ENCODE measurements at regions not wholly inside any gene's neighbourhood (a gene's known extent, or its start where the extent isn't known, plus 50 kb on each side); places are given as distances from the start of the nearest gene placed in this dataset.
"Not testable (repeated sequence)": the region's sequence is repeated elsewhere in the genome, so short reads cannot be mapped to it uniquely, and the experiment has no call there.

DNA sequence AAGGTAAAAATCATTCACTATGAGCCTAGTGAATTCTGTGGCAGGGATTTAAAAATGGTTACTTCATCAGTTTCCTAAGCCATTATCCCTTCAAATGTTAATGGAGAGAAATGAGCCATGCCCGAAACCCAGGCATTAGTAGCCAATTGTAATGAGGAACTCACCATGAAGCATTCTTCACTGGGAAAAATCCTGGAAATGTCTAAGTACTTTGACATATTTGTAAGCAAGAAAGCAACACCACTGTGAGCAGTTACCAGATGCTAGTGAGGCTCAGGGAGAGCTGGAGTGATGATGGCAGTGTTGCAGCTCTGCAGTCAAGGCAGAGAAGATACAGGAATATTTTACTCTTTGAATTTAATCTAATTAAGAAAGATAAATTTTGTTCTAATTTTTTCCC is 220.0 kb upstream of the MBL2 start:
- DNase-seq, result no peak

DNA sequence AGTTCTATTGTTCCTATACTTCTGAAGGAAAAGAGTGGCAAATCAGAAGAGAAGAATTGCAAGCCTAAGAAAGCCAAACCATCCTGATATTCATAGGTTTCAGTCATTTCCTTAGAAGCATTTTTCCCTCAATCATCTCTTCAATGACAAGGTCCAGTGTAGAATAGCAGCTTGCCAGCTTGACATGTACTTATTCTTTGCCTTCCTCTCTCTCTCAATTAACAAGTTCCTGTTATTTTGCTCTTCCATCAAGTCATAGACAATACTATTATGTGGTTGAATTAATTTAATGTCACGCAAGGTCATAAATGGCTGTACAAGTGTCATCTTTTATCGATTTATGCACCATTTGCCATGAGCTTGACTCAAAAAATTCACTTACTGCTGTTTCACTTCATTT is 216.3 kb upstream of the MBL2 start:
- DNase-seq, result no peak

DNA sequence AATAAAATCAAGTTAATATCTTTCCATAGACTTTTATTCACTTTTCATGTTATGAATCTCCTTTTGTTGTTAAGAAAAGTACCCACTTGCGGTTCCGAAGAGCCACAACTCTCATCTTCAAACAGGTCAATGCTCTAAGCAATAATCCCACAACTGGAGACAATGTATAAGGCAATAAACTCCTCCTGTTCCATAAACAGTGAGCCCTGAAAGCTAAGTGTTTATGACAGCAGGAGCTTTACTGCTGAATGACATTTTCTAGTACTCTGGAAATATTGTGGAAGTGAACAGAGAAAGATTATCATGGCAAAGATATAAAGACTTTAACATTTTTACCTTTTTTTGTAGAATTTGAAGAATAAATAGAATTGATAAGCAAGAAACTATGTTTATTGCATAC is 213.5 kb upstream of the MBL2 start:
- DNase-seq, result no peak

DNA sequence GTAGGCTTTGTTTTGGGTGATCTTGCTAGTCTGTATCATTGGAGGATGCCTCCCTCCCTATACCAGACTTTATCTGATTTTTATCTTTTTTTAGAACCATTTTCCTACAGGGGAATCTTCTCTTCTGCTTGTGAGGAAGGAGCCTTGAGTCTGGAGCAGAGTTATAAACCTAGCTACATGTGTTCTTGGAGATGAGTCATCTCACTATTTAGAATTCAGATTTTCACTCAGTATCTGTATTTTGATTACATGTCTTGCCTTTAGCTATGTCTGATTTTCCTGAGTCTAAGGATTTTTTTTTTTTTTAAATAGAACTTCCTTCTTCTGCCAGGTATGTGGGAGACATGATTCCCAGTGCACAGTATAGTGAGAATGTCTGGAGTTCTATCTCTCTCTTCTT is 211.6 kb upstream of the MBL2 start:
- no peak for DNase-seq

DNA sequence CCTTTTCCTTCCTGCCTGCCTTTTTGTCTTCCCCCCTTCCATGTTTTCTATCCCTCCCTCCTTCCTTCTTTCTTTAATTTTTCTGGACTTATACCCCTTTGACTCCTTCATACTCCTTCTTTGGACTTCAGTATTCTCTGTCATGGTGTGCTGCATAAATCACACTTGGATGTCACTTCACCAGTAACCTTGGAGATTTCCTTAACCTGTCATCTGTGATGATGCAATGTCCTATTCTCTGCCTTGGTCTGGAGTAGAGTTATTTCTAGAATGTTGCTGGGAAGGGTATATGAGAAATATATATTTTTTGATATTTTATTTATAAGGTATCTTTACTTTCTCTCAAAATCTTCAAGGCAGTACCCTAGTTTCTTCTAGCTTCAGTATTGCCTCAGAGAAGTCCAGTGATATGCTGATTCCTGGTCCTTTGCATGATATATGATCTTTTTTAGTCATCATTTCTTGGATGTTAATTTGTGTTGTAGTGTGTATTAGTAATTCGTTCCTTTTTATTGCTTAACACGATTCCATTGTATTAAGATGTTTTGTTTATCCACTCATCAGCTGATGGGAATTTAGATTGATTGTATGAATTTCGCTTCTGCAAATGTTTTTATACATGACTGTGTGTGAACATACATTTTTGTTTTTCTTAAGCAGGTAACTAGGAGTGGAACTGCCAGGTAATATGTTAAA is 206.9 kb upstream of the MBL2 start:
- no peak for DNase-seq

DNA sequence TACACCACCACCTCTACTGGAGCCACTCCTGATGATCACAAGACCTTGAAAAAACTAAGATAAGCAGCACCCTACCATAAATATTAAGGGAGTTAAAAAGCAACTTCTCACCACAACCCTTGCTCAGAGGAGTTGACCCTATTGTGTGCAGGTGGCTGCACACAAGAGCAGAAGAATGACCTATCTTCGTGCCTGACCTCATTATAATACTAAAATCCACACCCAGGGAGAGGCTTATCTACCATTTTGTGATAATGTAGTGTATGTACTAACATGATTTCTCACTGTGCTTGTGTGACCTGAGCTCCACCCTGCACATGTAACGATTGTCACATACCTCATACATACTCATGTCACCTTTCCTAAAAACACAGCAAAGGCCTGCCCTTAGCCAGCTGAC is 205.0 kb upstream of the MBL2 start:
- no peak for DNase-seq

DNA sequence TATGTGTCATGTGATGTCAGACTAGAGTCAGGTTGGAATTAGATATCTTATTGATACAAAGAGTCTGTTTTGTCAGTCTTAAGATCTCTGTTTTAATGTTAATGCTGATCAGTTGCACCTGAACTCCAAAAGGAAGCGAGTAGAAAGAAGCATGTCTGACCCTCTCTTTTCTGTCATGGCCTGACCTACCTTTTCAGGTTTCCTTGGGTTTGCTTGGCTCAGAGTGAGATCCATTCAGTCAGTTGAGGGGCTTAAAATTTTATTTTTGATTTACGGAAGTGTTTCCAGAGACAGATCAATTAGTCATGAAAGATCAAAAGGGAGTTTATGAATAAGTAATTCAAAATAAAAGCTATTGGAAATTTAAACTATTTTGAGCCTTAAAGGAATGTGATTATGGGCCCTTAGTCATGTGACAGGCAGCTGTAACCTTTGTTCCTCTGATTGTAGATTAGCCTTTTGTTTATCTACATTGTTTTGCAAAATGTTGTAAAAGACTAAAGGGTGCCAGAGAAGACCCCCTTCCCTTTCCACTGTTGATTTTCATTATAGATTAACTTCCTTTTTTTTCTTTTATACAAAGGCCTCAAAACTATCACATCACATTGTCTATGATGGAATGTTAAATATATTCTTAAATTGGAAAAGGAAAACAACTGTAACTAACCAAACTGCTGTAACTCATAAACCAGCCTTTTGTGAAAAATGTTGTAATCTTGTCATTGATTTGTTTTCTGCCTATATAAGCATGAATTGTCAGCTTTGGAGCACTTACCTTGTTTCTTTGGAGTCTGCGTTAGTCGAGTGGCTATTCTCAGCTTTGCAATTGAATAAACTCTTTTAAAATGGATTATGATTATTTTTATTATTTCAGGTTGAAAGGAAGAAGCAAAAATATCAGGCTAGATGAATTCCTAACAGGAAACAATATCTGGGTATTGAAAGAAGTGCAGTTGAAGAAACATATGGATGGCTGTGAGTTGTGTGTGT is 195.5 kb upstream of the MBL2 start:
- DNase-seq, result no peak

DNA sequence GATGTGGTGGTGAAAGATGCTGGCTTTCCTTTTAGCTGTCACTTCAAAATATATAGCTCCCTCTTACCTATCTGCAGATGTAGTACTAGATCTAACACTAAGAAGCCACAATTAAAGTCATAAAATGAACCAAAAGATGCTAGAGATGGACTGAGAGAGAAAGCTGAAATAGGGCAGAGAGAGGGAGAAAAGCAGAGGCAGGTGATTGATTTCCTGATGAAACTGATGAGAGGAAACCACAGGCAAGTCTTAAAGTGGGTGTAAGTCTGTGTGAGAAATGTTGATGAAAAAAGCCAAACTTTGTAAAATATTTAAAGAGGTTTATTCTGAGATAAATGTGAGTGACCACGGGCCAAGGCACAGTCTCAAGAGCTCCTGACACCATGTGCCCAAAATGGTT is 194.3 kb upstream of the MBL2 start:
- no peak for DNase-seq

DNA sequence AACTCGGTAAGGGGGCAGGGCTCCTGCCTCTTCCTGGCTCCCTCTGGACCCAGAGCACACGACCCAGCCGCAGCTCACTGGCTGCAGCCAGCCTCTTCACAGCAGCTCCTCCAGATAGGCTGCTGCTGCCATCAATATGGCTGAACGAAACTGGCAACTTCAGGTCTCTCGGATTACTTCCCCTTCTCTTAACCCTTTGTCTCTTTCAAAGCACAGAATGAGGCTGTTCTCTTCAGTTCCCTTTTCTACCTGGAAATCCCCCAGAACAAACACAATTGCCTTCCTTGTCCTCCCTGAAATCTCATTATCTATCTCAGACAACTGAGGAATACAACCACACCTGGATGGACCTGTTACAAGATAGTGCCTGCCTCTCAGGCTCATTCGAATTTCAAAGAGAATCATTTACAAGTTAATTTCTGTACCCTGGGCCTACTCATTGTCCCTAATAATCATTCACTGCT is 193.4 kb upstream of the MBL2 start:
- DNase-seq, result peak in 1 of 2 donors; percentile 4

DNA sequence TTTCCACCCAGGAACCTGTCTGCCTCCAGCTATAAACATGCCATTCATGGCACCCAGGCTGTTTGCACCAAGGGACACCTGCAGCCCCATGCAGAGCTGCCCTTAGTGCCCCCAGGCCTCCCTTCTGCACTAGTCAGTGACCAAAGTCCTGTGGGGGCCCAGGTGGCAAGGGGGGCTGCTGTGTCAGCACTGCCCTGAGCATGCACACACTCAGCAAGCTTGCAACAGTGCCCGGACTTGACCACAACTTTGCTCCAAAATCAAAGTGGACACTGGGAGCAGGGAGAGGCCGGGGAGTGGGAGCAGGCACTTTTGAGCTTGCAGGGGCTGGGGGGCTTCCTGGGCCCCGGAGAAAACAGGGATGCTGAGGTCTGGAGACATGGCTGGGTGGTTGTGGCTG is 192.9 kb upstream of the MBL2 start:
- no peak for DNase-seq

DNA sequence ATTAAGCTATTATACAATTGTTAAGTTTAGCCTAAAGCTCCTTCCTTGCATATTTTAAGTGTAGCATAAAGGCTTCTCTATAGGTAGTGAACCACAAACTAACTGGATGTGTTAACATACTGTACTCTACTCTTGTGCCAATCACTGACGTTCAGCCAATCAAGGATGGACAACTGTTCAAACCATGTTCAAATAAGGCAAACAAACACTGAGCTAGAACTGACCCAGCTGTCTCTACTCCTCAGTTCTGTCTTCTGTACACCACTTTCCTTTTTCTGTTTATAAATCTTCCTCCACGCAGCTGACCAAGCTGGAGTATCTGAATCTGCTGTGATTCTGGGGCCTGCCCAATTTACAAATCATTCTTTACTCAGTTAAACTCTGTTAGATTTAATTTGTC is 188.7 kb upstream of the MBL2 start:
- no peak for DNase-seq

DNA sequence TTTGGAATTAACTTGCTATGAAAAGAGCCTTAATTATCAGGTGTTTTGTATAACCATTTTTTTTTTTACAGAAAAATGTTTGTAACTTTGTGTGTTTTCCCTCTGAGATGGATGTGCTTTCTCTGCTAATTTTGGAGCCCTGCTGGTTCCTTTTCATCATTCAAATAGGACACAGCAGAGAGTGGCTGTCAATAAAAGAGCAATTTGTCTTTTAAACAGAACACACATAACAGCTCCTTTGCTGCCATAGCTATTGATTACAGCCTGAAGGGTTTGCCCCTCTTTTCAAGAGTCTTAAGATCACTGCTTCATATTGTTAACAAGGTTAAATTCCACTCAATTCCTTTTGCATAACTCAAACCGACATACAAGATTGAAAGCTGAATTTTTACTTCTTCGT is 187.2 kb upstream of the MBL2 start:
- no peak for DNase-seq

DNA sequence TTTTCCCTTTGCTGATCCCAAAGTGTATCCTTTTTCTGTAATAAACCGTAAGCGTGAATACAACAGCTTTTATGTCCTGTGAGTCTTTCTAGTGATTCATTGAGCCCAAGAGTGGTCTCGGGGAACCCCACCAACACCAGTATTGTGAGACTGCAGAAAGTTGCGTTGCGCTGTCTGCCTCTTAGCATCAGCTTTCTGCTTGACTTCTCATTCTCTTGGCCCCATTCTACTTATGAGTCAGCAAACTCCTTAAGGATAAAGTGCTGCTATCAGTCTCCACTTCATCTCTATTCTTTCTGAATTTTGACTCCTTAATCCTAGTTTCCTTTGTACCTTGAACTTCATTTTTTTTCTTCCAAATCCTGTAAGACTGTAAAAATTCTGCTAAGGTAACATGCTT is 184.3 kb upstream of the MBL2 start:
- DNase-seq, result no peak

DNA sequence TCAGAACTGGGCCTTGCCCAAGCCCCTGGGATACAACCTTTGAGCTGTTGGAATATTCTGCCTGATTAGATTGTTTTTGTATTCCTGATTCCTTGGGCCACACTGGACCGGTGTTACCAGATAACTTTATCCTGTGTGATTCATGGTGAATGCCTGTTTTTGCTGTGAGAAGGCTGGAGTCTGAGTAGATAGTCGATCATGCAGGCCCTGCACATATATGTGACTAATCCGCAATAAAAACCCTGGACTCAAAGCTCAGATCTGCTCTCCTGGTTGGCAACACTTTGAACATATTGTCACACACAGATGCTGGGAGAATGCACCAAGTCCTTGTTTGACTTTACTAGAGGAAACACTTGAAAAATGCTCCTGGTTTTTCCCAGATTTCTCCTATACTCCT is 183.9 kb upstream of the MBL2 start:
- no peak for DNase-seq

DNA sequence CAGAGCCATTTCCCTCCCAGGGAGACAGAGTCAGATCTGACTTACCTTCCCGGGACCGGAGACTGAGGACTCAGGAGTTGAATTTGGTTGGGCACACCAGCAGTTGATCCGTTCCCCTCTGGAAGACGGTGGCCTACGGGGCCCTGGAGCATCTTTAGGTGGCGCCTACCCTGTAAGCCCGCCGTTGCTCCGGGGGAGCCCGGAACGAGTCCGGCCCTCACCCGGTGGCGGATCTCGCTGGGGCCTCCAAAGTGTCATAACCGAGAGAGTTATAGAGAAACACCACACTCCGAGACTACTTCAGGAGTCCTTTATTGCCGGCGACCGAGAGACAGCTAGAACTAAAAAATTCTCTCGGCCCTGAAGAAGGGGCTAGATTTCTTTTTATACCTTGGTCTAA is 182.8 kb upstream of the MBL2 start:
- DNase-seq, result no peak

DNA sequence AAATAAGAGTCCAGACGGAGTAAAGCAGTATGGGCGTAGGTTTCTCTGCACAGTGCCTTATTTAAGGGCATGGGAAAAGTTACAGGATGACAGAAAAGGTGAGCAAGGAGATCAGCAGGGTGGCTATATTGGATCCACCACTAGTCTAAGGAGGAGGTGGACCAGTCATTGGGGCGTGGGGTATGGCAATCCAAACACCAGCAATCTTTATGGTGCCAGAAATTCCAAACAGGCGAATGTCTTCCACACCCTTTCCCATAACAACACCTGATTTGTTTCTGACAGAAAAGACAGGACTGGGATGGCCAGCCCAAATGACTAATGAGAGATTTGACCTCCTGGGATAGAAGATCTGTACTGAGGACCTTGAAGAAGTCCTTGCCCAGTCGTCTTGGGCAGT is 181.8 kb upstream of the MBL2 start:
- no peak for DNase-seq

DNA sequence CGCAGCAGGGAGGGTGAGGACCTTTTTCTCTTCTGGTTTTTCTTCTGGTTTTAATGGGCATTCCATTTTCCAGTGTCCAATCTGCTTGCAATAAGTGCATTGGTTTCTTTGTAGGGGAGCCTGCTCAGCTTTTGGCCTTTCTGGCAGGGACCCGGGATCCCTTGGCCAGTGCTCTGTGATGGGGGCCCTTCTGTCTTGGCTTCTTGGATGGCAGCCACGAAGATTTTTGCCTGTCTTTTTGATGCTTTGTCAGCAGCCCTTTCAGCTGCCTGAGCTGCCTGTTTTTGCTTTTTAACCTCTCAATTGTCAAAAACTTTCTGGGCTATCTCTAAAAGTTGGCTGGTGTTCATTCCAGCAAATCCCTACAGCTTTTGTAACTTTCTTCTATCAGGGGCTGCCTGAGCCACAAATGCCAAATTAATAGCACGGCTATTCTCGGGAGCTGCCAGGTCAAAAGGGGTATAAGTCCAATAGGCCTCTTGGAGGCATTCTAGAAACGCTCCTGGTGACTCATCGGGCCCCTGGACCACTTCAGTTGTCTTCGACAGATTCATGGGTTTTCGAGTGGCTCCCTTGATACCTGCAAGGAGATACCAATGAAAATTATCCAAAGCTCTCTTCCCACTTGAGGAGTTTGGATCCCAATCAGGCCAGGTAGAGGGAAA is 179.9 kb upstream of the MBL2 start:
- DNase-seq, result no peak

DNA sequence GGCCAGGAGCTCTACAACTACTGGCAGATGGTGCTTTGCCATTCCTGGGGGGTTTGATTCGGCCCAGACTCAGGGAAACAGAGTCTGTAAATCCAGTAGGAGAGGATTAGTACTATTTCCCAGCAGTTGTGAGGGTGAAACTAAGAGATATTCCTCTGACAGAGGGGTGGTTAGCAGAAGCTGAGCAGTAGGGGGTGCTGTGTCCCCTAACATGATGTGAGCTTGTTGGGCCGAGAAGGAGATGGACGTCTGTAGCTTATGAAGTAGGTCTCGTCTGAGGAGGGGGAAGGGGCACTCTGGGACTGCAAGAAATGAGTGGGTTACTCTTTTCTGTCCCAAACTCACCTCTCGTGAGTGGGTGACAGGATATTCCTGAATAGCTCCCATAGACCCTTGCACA is 179.2 kb upstream of the MBL2 start:
- peak in 1 of 2 donors; percentile 28 for DNase-seq

DNA sequence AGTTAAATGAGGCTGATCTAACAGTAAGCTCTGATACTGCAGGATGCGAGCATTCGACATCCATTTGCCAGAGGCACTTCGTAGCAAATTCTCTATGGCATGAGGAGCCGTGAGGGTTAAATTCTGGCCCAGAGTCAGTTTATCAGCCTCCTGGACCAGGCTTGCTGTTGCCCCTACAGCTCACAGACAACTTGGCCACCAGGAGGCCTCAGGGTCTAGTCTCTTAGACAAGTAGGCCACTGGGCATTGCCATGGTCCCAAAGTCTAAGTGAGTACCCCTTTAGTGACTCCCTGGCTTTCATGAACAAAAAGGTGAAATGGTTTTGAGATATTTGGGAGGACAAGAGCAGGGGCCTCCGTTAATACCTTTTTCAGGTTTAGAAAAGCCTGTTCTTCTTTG is 178.0 kb upstream of the MBL2 start:
- no peak for DNase-seq

DNA sequence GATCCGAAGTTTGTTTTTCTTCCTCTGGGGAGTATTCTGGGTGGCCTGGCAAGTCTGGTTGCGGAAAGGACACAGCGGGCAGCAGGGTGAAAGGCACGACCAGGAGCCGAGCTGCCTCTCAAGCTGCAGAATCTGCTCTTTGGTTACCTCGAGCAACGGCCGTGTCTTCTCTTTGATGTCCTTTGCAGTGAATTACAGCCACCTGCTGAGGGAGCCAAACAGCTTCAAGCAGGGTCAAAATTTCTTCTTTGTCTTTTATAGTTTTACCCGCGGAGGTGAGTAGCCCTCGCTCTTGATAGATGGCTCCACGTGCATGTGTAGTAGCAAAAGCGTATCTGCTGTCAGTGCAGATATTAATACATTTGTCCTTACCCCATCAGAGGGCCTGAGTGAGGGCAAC is 177.3 kb upstream of the MBL2 start:
- no peak for DNase-seq

DNA sequence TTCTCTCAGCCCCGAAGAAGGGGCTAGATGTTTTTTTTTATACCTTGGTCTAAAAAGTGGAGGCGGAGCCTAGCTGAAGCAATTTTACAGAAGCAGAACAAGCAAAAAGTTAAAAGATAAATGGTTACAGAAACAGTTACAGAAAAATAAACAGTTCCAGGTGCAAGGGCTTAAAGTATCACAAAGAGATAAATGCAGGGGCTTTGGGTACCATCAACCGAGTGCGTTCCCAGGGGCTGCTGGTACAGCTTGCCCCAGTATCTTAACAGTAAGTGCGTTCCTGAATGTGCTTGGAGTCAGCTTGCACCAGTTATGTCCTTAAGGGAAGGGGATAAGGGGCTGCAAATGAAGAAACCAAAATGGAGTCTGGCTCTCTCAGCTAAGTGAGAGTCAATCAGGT is 173.9 kb upstream of the MBL2 start:
- DNase-seq, result no peak

DNA sequence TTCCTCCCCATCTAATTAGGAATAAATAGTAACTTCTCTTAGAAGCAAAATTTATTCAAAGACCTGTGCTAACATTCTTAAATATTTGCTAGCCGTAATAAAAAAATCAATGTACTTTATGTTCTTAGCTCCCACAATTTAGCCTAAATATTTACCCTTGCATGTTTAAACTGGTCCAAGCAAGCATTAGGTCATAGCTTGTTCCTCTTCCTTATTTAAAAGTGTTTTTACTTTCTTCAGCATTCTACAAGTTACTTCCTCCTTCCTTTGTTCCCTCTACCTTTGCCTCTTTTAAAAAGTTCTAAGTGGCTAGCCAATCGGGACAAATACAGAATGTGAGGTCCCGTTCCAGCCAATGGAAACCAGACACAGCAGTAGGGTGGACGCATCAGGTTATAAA is 172.9 kb upstream of the MBL2 start:
- not testable (repeated sequence) for DNase-seq

DNA sequence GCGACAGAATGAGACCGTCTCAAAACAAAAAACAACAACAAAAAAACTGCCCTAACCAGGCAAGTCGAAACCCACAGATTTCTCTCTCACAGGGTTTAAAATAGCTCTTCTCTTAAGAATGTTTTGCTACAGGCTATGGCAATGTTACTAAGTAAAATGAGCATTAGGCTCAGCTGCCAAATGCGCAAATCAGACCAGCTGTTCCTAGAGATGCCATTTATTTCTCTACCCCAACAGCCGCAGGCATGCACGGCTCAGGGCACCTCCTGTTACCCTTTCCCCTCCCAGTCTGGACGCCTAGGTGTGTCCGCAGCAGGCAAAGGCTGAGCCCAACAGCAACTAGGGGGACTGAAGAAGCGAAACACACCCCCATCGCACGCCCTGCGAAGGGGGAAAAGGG is 168.3 kb upstream of the MBL2 start:
- no peak for DNase-seq

DNA sequence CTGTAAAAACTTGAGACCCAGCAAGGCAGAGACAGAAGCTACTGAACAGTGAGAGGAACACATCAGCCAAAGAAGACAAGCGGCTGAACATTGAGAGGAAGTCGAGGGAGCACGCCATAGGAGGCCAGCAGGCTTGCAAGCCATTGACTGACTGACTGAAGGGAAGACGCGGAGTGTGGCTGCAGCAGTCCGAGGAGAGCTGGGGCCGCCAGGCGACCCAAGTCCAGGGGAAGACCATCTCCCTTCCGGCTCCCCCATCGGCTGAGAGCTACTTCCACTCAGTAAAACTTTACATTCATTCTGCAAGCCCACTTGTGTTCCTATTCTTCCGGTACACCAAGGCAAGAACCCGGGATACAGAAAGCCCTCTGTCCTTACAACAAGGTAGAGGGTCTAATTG is 167.3 kb upstream of the MBL2 start:
- no peak for DNase-seq

Data from CD4-positive, alpha-beta T cell treated with Interleukin-4 for 1 hour (primary cell).